Embryonic facial prominence (tissue), 1 donor: ENCODE measurements at regions not wholly inside any gene's neighbourhood (a gene's known extent, or its start where the extent isn't known, plus 50 kb on each side); places are given as distances from the start of the nearest gene placed in this dataset.
A peak's percentile ranks its signal among the peaks of the same experiment; 100 is the strongest.
"Not testable (repeated sequence)": the region's sequence is repeated elsewhere in the genome, so short reads cannot be mapped to it uniquely, and the experiment has no call there.

ENCODE experiments used
- DNase-seq: peaks from one replicate; pipeline ENCODE4 v3.0.0-alpha.2; 2016; ENCODE audit errors: extremely low spot score

DNA sequence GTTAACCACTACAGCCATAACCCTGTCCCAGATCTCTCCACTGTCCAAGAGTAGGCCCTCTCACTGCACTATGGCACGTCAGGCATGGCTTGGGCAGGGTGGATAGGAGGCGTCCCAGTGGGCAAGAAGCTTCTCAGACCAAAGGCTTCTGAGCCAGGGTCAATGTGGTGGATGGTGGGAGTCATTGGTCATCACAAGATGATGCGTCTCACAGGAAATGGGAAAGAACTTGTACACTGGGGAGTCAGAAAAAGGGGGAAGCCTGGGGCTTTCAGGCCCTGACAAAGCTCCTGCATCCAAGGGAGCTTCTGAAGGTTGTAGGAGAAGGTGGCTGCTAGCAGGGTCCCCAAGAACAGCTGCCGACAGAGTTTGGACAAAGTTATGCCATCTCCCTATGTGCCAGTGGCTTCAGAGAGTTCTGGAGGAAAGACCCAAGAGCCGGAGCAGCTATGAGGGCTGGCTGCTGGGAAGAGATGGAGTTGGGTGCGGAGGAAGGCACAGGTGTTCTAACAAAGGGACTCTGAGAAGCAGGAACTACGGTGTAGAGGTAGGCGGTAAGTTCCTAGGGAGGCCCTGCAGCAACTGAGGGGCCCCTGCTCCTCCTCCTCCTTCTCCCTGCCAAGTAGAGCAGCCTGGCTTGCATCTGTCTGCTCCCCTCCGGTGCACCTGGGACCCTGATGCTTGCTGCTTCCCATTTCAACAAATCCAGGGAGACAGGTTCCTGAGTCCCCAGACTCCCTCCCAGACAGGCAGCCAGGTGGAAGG, 81.1 kb downstream of the ARL6IP4 start:
- DNase-seq, result no peak

- DNase-seq, result no peak
These were observed 79.0 kb downstream of the ARL6IP4 start for GRCh38 chr12:123059500-123059899.

DNA sequence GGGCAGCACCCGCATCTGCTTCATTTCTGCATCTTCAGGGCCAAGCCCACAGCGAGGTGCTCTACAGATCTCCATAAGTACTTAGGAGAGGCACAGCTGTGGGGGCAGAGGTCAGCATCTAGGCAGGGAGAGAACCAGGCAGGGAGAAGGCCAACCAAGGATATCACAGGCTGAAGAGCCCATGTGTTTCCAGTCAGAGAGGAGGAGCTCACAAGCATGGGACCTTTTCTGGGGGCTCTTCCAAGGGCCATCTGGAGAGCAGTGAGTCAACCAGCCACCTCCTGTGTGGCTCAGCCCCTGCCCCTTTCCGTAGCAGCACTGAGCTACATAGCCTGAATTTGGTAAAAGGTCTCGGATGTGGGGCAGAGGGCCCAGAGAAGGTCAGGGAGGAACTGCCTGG, 78.5 kb downstream of the ARL6IP4 start:
- DNase-seq, result no peak

DNA sequence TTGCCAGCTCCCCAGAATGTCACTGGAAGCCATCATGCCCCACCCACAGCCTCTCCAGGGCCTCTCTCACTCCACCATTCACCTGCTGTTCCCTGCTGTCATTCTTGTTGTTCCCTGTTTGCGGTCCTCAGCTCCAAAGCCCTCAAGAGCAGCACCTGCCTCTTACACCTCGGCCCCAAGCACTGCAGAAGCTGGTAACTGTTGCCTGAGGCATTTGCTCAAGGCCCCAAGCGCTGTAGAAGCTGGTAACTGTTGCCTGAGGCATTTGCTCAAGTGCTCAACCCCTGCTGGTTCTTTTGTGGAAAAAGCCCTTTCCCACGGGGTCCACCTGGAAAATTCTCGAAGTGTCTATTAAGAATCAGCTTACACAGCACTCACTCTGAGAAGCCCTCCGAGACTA, 78.0 kb downstream of the ARL6IP4 start:
- DNase-seq, result no peak

DNA sequence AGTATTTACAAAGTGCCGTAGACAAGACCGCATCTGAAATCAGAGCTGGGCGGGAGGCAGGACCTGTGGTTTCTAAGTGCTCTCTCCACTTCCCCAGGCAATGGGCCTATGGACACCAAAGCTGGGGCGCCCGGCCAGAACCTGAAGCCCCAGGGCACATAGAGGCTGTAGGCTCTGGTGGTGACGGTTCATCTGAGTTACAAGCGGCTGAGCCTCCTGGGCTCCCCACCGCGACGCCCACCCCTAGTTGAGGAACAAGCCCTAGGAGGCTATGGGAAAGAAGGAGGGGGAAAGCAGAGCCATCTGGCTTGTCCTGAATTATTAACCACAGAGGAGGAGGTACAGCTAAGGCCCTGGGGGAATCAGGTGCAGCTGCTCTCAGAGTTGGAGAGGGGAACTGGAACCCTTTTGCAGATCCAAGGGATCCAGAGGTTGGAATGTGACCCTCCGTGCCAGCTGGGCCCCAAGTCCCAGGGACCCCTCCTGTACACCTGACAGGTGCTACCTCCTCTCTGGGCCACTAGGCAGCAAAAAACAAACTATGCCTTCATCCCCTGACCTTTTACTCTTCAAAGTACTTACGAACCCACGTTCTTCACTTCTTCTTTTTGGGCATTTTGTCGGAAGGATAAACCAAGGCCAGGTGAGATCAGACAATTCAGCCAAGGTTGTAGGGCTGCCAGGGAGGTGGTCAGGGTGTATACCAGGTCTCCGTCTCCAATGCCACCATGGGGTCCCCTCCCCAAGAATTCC, 77.2 kb downstream of the ARL6IP4 start:
- DNase-seq, result no peak

GRCh38 chr12:123056709-123057108, 76.2 kb downstream of the ARL6IP4 start:
- no peak for DNase-seq

- no peak for DNase-seq
These were observed 75.6 kb downstream of the ARL6IP4 start for GRCh38 chr12:123056053-123056452.

DNA sequence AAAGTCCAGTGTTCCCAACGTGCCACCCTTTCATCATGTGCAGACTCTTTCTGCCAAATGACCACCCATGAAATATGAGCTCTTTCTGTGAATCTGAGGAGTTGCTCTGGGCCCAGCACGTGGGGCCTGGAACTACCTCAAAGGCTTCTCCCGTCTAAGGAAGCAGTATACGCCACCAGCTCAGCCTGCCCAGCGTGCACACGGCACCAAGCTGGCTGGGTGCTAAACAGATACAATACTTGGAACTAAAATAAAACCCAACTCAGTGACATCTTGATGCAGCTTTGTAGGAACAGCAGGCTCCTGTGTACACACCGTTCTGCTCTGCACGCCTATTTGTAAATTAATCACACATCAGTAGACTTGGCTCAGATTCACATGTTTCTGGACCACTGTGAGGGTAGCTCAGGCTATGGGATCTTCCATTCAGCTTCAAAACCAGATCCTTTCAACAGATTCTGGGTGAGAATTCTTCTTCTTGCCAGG, 74.8 kb downstream of the ARL6IP4 start:
- no peak for DNase-seq

DNA sequence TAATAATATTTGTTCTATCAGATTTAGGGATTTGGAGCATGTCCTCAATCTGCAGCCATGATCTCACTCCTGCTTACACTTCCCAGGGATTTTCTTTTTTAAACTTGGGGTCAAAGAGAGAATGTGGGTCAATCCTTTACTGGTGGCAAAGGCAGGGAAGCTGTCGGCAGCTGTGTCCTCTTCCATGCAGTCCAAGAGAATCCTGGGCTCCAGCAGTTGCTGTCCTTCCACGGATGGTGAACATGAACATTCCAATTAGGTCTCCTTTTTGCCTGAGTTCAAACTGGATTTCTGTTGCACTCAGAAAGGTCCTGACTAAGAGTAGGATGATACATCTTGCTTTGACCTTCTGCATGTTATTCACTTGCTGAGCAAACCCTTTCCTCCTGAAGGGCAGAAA, 73.9 kb downstream of the ARL6IP4 start:
- DNase-seq, result no peak

DNA sequence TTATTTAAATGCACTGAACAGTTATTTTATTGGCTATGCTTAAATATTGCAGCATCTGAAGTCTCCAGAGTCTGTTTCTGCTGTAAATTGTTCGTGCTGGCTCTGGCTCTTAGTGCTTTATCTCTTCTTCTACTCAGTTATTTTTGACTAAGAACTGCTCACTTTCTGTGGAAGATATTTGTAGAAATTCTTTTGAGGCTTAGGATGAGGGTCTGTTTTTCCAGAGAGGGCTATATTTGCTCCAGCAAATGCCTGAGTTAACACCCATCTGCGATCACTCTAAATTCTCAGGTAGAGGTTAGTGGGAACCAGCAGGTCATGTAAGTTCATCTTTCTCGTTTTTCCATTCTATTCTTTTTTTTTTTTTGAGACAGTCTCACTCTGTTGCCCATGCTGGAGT, 71.1 kb downstream of the ARL6IP4 start:
- DNase-seq, result no peak

DNA sequence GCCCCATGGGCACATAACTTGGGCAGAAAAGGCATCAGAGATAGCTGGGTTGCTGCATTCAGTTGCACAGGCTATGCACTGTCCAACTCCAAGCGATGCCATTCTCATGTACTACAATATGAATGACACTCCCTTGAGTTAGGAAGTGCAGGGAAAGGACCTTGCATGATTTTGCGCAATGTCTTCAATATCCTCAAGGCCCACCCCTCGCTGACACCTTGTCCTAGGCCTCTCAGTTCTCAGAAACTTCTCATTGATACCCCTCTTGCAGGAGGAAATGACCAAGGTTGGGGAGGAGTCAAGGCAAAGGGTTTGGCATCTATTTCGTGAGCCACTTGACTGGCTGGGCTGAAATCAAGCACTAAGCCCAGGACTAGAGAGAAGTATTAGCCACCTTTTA, 70.4 kb downstream of the ARL6IP4 start:
- DNase-seq, result no peak

- DNase-seq, result no peak
These were observed 69.9 kb downstream of the ARL6IP4 start for GRCh38 chr12:123050331-123050831.

DNA sequence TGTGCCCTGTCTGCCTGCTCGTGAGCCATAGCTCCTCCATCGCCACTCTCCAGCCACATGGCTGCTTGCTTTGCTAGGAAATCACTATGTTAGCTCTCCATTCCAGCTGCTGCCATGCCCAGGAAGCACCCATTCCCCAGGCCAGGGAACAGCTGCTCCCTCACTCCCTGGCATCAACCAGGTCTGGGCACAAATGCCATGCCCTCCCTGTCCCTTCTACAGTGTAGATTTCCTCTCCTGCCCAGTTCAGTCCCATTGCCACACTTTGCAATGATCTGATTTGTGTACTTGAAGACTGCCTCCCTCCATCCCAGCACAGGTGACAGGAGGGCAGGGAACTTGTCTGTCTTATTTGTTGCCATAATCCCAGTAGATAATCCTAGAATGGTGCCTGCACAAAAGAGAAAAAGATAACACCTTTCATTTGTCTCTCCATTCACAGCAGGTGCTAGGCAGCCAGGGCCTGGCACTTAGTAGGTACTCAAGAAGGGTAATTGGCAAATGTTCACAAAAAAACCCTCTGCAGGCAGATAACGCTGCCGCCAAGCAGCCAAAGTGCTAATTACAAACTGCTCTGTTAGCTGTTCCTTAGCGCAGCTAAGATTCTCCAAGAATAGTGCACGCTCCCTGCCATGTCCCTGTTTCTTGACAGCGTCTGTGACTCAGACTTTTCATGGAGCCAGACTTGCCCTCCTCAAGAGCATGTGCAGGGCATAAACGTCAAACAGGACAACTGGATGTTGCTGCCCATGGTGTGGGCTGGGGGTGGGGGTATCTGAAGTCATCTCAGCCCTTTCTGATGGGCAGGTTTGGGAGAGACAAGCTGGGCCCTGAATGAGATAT, 69.1 kb downstream of the ARL6IP4 start:
- no peak for DNase-seq

- not testable (repeated sequence) for DNase-seq
These were observed 67.4 kb downstream of the ARL6IP4 start for GRCh38 chr12:123047892-123048291.

DNA sequence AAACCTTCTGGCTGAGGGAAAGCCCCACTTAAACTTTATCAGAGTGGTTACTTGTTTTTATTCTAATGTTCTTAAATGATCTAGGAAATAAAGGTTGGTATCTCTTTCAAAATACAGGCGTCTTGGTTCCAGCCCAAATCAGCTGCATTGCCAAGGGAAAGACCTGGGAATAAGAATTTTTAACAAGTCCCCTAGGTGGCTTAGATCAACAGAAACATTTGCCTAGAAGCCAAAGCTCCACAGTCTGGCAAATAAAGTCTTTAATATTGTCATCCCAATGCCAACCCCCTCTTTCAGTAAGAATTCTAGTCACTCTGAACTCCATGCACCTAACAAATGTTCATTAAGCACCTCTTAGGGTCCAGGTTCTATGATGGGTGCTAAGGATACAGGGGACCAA, 66.8 kb downstream of the ARL6IP4 start:
- no peak for DNase-seq

- no peak for DNase-seq
These were observed 66.0 kb downstream of the ARL6IP4 start for GRCh38 chr12:123046431-123046830.

- no peak for DNase-seq
These were observed 65.2 kb downstream of the ARL6IP4 start for GRCh38 chr12:123045678-123046077.

DNA sequence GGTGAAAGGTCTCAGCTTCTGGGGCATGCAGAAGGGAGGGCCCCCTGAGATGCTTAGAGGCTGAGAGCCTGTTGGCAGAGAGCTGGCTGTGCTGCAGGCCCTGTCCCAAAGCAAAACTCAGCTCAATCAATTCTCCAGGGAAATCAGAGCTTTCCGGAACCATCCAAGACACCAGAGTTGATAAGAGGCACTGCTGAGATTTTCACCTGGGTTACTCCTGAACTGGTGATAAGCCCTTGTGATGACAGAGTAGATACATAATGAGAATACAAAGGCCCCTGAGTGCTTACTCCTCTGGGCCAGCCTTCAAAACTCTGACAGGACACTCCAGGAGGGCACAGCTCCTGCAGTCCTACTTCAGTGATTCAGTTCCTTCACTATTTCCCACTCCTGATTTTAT, 63.9 kb downstream of the ARL6IP4 start:
- no peak for DNase-seq

DNA sequence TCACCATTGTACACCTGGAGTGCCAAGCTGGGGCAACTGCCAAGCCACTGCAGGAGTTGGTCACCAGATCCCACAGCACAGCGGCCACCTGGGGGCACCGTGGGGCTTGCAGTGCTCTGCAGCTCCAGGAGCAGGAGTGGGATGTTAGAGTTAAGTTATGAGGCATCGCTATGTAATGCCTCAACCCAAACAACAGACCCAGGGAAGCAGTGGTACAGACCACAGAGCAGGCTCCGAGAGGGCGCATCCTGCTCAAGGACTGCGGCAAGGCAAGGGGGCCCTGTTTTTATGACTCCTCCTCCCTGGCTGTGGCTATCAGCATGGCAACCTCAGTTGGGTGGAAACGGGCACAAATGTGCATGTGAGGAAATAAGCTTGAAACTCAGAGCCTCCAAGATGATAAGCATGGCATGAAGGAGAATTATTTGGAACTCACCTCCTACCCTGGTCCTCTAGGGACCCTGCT, 63.1 kb downstream of the ARL6IP4 start:
- no peak for DNase-seq

DNA sequence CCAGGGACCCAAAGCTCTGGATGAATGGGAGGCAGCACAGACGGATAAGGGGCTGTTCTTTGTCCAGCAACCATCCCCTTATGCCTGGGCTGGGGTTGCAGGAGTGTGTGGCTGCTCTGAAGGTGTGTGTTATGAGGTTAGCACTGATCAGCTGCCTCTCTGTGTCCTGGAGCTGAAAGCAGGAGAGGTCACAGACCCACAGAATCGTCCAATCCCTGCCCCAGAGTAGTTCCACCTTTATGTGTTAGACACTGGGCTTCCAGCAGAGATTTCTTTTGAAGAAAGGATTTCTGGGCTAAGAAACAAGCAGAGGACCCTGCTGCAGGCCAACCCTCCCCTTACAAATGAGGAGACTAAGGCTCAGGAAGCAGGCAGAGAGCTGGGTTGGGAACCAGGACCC, 62.4 kb downstream of the ARL6IP4 start:
- DNase-seq, result no peak

DNA sequence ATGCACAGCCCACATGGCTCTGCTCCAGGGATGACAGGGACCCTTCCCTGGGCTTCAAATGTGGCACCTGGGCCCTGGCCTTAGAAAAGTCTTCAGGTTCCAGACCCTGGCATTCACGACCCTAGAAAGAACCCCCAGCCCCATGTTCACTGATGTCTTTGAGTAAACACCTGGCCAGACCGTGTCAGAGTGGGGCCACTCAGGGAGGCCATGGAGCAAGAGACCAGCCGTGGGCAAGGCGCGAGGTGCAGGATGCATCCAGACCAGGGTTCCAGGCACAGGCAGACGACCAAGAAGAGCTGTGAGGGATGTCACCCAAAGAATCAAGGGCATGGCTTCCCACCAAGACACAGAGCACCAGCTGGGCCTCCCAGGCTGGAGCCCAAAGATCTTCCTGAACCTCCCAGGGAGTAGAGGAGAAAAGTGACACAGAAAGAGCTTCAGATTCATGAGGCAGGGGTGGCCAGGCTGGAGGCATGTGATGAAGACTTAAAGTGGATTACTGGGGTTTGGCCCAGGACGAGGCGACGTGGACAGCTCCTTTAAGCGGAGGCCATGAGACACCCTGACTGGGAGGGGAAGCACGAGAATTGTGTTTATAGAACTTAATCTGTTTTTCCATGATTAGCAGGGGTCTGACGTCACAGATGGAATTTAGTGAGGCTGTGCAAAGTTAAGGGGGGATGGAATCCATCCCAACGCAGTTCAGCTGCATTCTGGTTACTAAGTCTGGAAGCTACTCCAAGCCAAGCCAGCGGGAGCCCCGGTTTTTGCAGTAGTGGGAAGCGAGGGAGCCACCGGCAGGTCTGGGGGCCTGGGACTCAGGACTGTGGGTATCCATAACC, 61.6 kb downstream of the ARL6IP4 start:
- DNase-seq, result peak; percentile 35
